GM12874 (cell line): ENCODE measurements at regions not wholly inside any gene's neighbourhood (a gene's known extent, or its start where the extent isn't known, plus 50 kb on each side); places are given as distances from the start of the nearest gene placed in this dataset.

Experiments
- CTCF ChIP-seq: IDR thresholded peaks from 2 replicates; pipeline ENCODE4 v1.5.1; 2011; ENCODE audit warnings: low read depth, mild to moderate bottlenecking, control low read depth, low read length, moderate library complexity; ENCODE audit not compliant: insufficient read depth

GRCh38 chr1:219812086-219812485 lies 116.3 kb downstream of the SLC30A10 start:
- TF ChIP-seq CTCF: no peak

GRCh38 chr1:219810451-219810850 lies 117.9 kb downstream of the SLC30A10 start:
- no peak for TF ChIP-seq CTCF

- TF ChIP-seq CTCF: no peak
Measured at GRCh38 chr1:219808790-219809189, 119.6 kb downstream of the SLC30A10 start.

- no peak for TF ChIP-seq CTCF
Measured at GRCh38 chr1:219806642-219807041, 121.7 kb downstream of the SLC30A10 start.

- no peak for TF ChIP-seq CTCF
Measured at GRCh38 chr1:219806020-219806419, 122.3 kb downstream of the SLC30A10 start.

- no peak for TF ChIP-seq CTCF
Measured at GRCh38 chr1:219805191-219805590, 123.2 kb downstream of the SLC30A10 start.

- no peak for TF ChIP-seq CTCF
Measured at GRCh38 chr1:219801156-219801820, 127.1 kb downstream of the SLC30A10 start.
